Calu3 (cell line): ENCODE measurements at regions not wholly inside any gene's neighbourhood (a gene's known extent, or its start where the extent isn't known, plus 50 kb on each side); places are given as distances from the start of the nearest gene placed in this dataset.

ENCODE experiments used
- BruUV-seq: library from RNA; stranded (reverse); fragments of 400-500 nt; replicated peaks from 2 replicates; lab custom pipeline; 2021; lab: Mats Ljungman, UMichigan
- CTCF ChIA-PET: fragments of 300-600 bp; sonication (Branson Sonifier 250); formaldehyde crosslinking; loops from one replicate; lab custom pipeline; 2022; ENCODE audit warnings: antibody characterized with exemption; lab: Charles Lee
- DNase-seq: peaks from one replicate; pipeline ENCODE4 v3.0.0; 2022
- H3K27ac Mint-ChIP-seq: one replicate; pipeline ENCODE4 v1.8.0; 2022; ENCODE audit warnings: mixed read lengths; ENCODE audit not compliant: unreplicated experiment
- H3K27me3 Mint-ChIP-seq: one replicate; pipeline ENCODE4 v1.8.0; 2022; ENCODE audit warnings: mixed read lengths; ENCODE audit not compliant: unreplicated experiment
- H3K36me3 Mint-ChIP-seq: one replicate; pipeline ENCODE4 v1.8.0; 2022; ENCODE audit warnings: mild to moderate bottlenecking, moderate library complexity, mixed read lengths; ENCODE audit not compliant: insufficient read depth, unreplicated experiment
- H3K4me1 Mint-ChIP-seq: one replicate; pipeline ENCODE4 v1.8.0; 2022; ENCODE audit warnings: mild to moderate bottlenecking, low read depth, mixed read lengths; ENCODE audit not compliant: unreplicated experiment
- H3K4me3 Mint-ChIP-seq: one replicate; pipeline ENCODE4 v1.8.0; 2022; ENCODE audit warnings: mild to moderate bottlenecking, low read depth, moderate library complexity, mixed read lengths; ENCODE audit not compliant: unreplicated experiment
- H3K9me3 Mint-ChIP-seq: one replicate; pipeline ENCODE4 v1.8.0; 2022; ENCODE audit warnings: low read depth, mixed read lengths; ENCODE audit not compliant: unreplicated experiment
- intact Hi-C: fragments of 100-400 bp; cut with micrococcal nuclease; formaldehyde crosslinking; loops from one replicate; pipeline ENCODE4 v1.10.0; 2022; ENCODE audit not compliant: unreplicated experiment
- TF ChIP-seq, protein P1 (sequence below): fragments of 200-600 bp; IDR thresholded peaks from one replicate; pipeline ENCODE4 v1.8.0; 2022; ENCODE audit warnings: antibody characterized with exemption; ENCODE audit not compliant: unreplicated experiment

GRCh38 chr13:76351541-76352229 lies 534.5 kb downstream of the KCTD12 start:
- Mint-ChIP-seq H3K36me3 (no peaks in the 10 kb centered on the region), H3K4me3 (no peak overlapping the region), H3K27ac (no peak overlapping the region), H3K4me1 (peaks cover 8% of the 10 kb centered on the region), H3K27me3 (no peaks in the 10 kb centered on the region), H3K9me3 (no peaks in the 10 kb centered on the region)
- BruUV-seq, result no TSS peak
- no peak for DNase-seq
- TF ChIP-seq, protein P1, sequence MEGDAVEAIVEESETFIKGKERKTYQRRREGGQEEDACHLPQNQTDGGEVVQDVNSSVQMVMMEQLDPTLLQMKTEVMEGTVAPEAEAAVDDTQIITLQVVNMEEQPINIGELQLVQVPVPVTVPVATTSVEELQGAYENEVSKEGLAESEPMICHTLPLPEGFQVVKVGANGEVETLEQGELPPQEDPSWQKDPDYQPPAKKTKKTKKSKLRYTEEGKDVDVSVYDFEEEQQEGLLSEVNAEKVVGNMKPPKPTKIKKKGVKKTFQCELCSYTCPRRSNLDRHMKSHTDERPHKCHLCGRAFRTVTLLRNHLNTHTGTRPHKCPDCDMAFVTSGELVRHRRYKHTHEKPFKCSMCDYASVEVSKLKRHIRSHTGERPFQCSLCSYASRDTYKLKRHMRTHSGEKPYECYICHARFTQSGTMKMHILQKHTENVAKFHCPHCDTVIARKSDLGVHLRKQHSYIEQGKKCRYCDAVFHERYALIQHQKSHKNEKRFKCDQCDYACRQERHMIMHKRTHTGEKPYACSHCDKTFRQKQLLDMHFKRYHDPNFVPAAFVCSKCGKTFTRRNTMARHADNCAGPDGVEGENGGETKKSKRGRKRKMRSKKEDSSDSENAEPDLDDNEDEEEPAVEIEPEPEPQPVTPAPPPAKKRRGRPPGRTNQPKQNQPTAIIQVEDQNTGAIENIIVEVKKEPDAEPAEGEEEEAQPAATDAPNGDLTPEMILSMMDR, result no peak
- CTCF ChIA-PET, result no interaction called here
- intact Hi-C loops, result no loop called here

DNA sequence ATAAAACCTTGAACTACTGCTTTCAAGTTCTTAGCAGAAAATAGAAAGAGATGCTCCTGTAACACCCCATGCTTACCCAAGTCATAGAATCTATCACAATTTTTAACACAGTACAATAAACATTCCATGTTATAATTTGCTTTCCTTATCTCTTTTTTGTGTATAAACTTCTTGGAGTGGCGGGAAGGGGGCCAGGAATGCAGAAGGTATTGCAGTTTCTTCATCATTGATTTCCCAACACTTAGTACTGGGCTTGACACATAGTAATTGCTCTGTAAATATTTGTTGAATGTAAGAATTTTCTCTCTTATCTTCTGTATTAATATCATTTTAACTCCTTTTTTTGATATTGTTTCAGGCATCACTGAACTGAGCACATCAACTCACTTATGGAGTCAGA lies 535.8 kb downstream of the KCTD12 start:
- H3K9me3 Mint-ChIP-seq, result no peaks in the 10 kb centered on the region
- H3K27ac Mint-ChIP-seq, result no peak overlapping the region
- DNase-seq, result peak; percentile 1
- peaks cover 8% of the 10 kb centered on the region for H3K4me1 Mint-ChIP-seq
- no TSS peak for BruUV-seq
- intact Hi-C loops, result no loop called here
- H3K4me3 Mint-ChIP-seq, result no peak overlapping the region
- no peaks in the 10 kb centered on the region for H3K36me3 Mint-ChIP-seq
- no peaks in the 10 kb centered on the region for H3K27me3 Mint-ChIP-seq
- TF ChIP-seq, protein P1, result no peak
- CTCF ChIA-PET, result no interaction called here

- Mint-ChIP-seq H3K9me3 (no peaks in the 10 kb centered on the region), H3K4me3 (no peak overlapping the region), H3K4me1 (peaks cover 8% of the 10 kb centered on the region), H3K27me3 (no peaks in the 10 kb centered on the region), H3K27ac (no peak overlapping the region), H3K36me3 (no peaks in the 10 kb centered on the region)
- no peak for DNase-seq
- intact Hi-C loops, result no loop called here
- no TSS peak for BruUV-seq
- CTCF ChIA-PET, result no interaction called here
- TF ChIP-seq, protein P1, result no peak
Measured at GRCh38 chr13:76349700-76350099, 536.5 kb downstream of the KCTD12 start.

- H3K27ac Mint-ChIP-seq, result no peak overlapping the region
- intact Hi-C loops, result no loop called here
- CTCF ChIA-PET, result interaction anchor here (0.7 kb wide), 1 partner anchor 116 kb away, joined by 4 read pairs; no protein-coding TSS in a partner anchor
- no peaks in the 10 kb centered on the region for H3K4me1 Mint-ChIP-seq
- BruUV-seq, result no TSS peak
- TF ChIP-seq, protein P1, result no peak
- no peaks in the 10 kb centered on the region for H3K9me3 Mint-ChIP-seq
- no peaks in the 10 kb centered on the region for H3K27me3 Mint-ChIP-seq
- no peaks in the 10 kb centered on the region for H3K36me3 Mint-ChIP-seq
- no peak for DNase-seq
- no peak overlapping the region for H3K4me3 Mint-ChIP-seq
Measured at GRCh38 chr13:76339649-76340048, 546.6 kb downstream of the KCTD12 start.
